ENCODE measurements at regions not wholly inside any gene's neighbourhood (a gene's known extent, or its start where the extent isn't known, plus 50 kb on each side); places are given as distances from the start of the nearest gene placed in this dataset.

- TF ChIP-seq CTCF (conservative IDR thresholded peaks at IDR 0.05; ENCODE audit: low read depth in 2 of 2) (no peak), POLR2AphosphoS5 (IDR thresholded peaks at IDR 0.05; ENCODE audit: low read depth) (no peak), CREB1 (CRISPR knock-in tag; IDR thresholded peaks at IDR 0.05; ENCODE audit: low read depth) (no peak), EZH2phosphoT487 (IDR thresholded peaks at IDR 0.05; ENCODE audit: unreplicated experiment) (no peak), JUNB (IDR thresholded peaks at IDR 0.05; ENCODE audit: unreplicated experiment) (no peak), EZH2 (IDR thresholded peaks at IDR 0.05; ENCODE audit: low read depth, unreplicated experiment) (no peak), ZNF331 (CRISPR knock-in tag; IDR thresholded peaks at IDR 0.05; ENCODE audit: low read depth) (no peak)
- TF ChIP-seq, protein P1, sequence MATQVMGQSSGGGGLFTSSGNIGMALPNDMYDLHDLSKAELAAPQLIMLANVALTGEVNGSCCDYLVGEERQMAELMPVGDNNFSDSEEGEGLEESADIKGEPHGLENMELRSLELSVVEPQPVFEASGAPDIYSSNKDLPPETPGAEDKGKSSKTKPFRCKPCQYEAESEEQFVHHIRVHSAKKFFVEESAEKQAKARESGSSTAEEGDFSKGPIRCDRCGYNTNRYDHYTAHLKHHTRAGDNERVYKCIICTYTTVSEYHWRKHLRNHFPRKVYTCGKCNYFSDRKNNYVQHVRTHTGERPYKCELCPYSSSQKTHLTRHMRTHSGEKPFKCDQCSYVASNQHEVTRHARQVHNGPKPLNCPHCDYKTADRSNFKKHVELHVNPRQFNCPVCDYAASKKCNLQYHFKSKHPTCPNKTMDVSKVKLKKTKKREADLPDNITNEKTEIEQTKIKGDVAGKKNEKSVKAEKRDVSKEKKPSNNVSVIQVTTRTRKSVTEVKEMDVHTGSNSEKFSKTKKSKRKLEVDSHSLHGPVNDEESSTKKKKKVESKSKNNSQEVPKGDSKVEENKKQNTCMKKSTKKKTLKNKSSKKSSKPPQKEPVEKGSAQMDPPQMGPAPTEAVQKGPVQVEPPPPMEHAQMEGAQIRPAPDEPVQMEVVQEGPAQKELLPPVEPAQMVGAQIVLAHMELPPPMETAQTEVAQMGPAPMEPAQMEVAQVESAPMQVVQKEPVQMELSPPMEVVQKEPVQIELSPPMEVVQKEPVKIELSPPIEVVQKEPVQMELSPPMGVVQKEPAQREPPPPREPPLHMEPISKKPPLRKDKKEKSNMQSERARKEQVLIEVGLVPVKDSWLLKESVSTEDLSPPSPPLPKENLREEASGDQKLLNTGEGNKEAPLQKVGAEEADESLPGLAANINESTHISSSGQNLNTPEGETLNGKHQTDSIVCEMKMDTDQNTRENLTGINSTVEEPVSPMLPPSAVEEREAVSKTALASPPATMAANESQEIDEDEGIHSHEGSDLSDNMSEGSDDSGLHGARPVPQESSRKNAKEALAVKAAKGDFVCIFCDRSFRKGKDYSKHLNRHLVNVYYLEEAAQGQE (IDR thresholded peaks at IDR 0.05; ENCODE audit: unreplicated experiment) = no peak
Measured at GRCh38 chr5:51679286-51679685, 296.0 kb downstream of the ISL1 start.
